ENCODE measurements at regions not wholly inside any gene's neighbourhood (a gene's known extent, or its start where the extent isn't known, plus 50 kb on each side); places are given as distances from the start of the nearest gene placed in this dataset.
A peak's percentile ranks its signal among the peaks of the same experiment; 100 is the strongest.

DNA sequence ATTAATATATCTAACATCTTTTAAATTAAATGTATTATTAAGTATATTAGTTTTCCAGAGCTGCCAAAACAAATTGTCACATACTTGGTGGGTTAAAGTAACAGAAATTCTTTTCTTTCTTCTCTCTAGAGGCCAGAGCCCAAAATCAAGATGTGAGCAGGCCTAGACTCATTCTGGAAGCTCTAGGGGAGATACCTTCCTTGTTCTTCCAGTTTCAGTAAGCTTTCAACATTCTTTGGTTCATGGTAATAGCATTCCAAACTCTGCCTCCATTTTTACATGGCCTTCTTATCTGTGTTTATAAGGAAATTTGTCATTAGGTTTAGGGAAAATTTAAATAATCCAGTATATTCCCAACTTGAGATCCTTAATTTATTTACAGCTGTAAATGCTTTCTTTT lies 1054.6 kb upstream of the GBE1 start:
- Histone ChIP-seq H3K9me3 (no peaks in the 10 kb centered on the region), H3K4me1 (no peaks in the 10 kb centered on the region), H3K27ac (no peak overlapping the region), H3K27me3 (no peaks in the 10 kb centered on the region), H3K4me3 (no peak overlapping the region), H3K36me3 (ENCODE audit: low read depth, missing control alignments) (no peaks in the 10 kb centered on the region)
- intact Hi-C loops (cut with DNase I; ENCODE audit: low total_unique reads): no loop called here
- no peak for DNase-seq
- no peak for TF ChIP-seq POLR2A (IDR thresholded peaks at IDR 0.05)
- TF ChIP-seq, protein P1, sequence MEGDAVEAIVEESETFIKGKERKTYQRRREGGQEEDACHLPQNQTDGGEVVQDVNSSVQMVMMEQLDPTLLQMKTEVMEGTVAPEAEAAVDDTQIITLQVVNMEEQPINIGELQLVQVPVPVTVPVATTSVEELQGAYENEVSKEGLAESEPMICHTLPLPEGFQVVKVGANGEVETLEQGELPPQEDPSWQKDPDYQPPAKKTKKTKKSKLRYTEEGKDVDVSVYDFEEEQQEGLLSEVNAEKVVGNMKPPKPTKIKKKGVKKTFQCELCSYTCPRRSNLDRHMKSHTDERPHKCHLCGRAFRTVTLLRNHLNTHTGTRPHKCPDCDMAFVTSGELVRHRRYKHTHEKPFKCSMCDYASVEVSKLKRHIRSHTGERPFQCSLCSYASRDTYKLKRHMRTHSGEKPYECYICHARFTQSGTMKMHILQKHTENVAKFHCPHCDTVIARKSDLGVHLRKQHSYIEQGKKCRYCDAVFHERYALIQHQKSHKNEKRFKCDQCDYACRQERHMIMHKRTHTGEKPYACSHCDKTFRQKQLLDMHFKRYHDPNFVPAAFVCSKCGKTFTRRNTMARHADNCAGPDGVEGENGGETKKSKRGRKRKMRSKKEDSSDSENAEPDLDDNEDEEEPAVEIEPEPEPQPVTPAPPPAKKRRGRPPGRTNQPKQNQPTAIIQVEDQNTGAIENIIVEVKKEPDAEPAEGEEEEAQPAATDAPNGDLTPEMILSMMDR (IDR thresholded peaks at IDR 0.05): no peak

DNA sequence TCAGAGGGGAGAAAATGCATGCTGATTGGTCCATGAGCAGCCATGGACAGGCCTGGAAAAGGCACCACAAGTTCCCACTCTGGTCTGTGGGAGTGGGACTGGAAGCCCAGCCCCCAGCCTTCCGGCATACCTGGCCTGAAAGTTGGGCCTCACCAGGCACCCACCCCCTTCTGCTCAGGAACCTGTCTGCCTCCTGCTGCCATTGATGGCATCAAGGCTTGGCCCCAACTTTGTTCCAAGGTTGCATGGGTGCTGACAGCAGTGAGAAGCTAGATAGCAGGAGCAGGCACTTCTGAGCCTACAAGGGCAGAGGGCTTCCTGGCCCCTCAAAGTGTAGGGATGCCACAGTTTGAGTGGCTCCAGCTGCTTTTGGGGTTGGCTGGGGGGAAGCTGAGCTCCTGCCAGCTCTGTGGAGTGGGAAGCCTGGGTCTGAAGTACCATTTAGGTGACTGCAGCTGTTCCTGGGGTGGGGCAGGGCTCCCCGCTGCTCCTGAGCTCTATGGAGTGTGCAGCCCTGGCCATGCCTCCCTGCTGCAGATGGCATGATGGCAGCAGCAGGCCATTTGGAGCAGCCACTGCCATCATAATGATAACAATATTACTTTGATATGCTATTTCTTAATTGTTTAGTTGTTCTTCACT lies 1054.1 kb upstream of the GBE1 start:
- Histone ChIP-seq H3K4me1 (no peaks in the 10 kb centered on the region), H3K27me3 (no peaks in the 10 kb centered on the region), H3K4me3 (no peak overlapping the region), H3K9me3 (no peaks in the 10 kb centered on the region), H3K27ac (no peak overlapping the region), H3K36me3 (ENCODE audit: low read depth, missing control alignments) (no peaks in the 10 kb centered on the region)
- intact Hi-C loops (cut with DNase I; ENCODE audit: low total_unique reads): no loop called here
- DNase-seq: no peak
- WGBS, 2 donors: 100% methylated on average over 1 to 2 of the region's 2 CpGs
- TF ChIP-seq, protein P1 (IDR thresholded peaks at IDR 0.05): no peak
- no peak for TF ChIP-seq POLR2A (IDR thresholded peaks at IDR 0.05)

DNA sequence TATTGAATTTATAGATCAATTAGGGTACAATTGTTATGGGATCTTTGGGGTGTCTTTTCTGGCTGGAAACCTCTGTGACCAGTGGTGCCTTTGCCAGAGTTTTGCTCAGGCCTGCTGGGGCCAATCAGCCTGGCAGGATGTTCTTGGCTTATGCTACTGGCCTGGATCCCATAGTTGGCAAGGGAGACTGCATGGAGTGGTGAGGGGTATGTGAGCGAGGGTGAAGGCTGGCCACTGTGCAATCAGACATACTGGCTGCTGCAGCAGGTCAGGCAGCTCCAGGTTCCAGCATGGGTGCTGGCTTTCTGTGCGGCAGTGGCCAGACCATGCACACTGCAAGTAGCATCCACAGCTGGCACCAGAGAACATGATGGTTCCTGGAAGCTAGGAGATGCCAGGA lies 1053.2 kb upstream of the GBE1 start:
- Histone ChIP-seq H3K4me3 (no peak overlapping the region), H3K27ac (no peak overlapping the region), H3K36me3 (ENCODE audit: low read depth, missing control alignments) (no peaks in the 10 kb centered on the region), H3K9me3 (no peaks in the 10 kb centered on the region), H3K27me3 (no peaks in the 10 kb centered on the region), H3K4me1 (no peaks in the 10 kb centered on the region)
- intact Hi-C loops (cut with DNase I; ENCODE audit: low total_unique reads): no loop called here
- DNase-seq: no peak
- WGBS, 2 donors: 80 to 88% methylated on average over 1 to 2 of the region's 2 CpGs
- TF ChIP-seq POLR2A (IDR thresholded peaks at IDR 0.05): no peak
- TF ChIP-seq, protein P1 (IDR thresholded peaks at IDR 0.05): no peak

DNA sequence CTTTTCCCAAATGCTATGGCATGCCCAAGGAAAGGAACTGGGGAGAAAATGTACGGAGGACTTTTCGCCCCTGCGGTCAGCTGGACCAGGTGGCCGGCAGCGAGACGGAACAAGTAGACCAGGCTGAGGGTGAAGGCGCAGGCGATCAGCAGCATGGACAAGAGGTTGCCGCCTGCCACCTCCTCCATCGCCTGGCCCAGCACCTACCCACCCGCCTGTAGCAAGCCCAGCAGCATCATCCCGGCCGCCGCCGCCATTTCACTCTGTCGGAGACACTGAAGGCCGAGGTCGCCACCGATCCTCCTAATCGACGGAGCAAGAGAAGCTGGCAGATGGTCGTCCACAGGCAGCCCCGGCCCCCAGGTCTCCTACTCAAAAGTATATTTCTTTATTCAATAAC lies 1046.3 kb upstream of the GBE1 start:
- peak overlapping the region in 1 of 2 donors; percentile 2 for H3K4me3 ChIP-seq
- 57 to 82% methylated on average over 17 to 23 of the region's 23 CpGs for WGBS, 2 donors
- TF ChIP-seq, protein P1 (IDR thresholded peaks at IDR 0.05): no peak
- no peak for TF ChIP-seq POLR2A (IDR thresholded peaks at IDR 0.05)
- H3K9me3 ChIP-seq: no peaks in the 10 kb centered on the region
- H3K4me1 ChIP-seq: no peaks in the 10 kb centered on the region
- no peak overlapping the region for H3K27ac ChIP-seq
- H3K27me3 ChIP-seq: no peaks in the 10 kb centered on the region
- H3K36me3 ChIP-seq (ENCODE audit: low read depth, missing control alignments): no peaks in the 10 kb centered on the region
- intact Hi-C loops (cut with DNase I; ENCODE audit: low total_unique reads): no loop called here
- DNase-seq: no peak

DNA sequence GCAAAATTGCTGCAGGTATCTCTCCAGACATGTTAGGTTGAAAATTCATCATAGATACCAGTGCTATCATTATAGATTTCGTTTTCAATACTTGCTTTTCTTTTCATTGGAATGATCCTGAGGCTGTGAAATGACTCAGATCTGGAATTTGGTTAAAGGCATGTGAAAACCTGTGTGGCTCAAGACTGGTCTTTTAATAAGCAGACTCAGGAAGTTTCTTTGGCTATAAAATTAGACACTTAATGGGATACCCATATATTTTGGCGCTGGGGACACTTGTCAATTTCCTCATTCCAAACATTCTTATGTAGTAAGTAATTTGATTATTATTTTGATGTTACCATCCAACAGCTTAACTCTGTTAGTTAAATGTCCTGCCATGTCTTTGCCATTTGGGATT lies 1041.1 kb upstream of the GBE1 start:
- H3K4me3 ChIP-seq: no peak overlapping the region
- TF ChIP-seq POLR2A (IDR thresholded peaks at IDR 0.05): no peak
- TF ChIP-seq, protein P1 (IDR thresholded peaks at IDR 0.05): no peak
- H3K4me1 ChIP-seq: no peaks in the 10 kb centered on the region
- H3K9me3 ChIP-seq: no peaks in the 10 kb centered on the region
- 64 to 84% methylated on average over 2 of the region's 2 CpGs for WGBS, 2 donors
- no peak for DNase-seq
- intact Hi-C loops (cut with DNase I; ENCODE audit: low total_unique reads): no loop called here
- no peaks in the 10 kb centered on the region for H3K27me3 ChIP-seq
- H3K27ac ChIP-seq: no peak overlapping the region
- H3K36me3 ChIP-seq (ENCODE audit: low read depth, missing control alignments): no peaks in the 10 kb centered on the region

Data from testis (tissue), 2 donors.